Superior temporal gyrus (tissue), 1 donor: ENCODE measurements at regions not wholly inside any gene's neighbourhood (a gene's known extent, or its start where the extent isn't known, plus 50 kb on each side); places are given as distances from the start of the nearest gene placed in this dataset.

ENCODE experiments used
- DNase-seq: peaks from one replicate; pipeline ENCODE4 v3.0.0-alpha.2; 2016; ENCODE audit errors: extremely low spot score

DNA sequence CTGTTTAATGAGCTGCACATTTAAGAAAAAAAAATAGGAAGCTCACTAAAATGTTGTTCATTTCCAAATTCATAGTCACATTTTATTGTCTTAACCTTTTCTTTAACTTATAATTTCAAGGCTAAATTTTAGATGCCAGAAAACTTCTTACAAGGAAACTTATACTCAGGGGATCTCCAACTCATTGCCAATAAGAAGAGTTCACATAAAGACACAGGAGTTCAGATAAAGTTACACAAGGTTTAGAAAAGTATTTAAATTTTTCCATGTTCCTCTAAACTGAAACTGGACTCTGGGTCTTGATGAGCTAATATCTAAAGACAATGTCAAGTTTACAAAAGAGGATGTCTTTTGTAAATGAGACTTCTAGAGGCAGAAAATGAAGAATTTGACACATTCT lies 190.7 kb upstream of the KCNJ16 start:
- DNase-seq = no peak

DNA sequence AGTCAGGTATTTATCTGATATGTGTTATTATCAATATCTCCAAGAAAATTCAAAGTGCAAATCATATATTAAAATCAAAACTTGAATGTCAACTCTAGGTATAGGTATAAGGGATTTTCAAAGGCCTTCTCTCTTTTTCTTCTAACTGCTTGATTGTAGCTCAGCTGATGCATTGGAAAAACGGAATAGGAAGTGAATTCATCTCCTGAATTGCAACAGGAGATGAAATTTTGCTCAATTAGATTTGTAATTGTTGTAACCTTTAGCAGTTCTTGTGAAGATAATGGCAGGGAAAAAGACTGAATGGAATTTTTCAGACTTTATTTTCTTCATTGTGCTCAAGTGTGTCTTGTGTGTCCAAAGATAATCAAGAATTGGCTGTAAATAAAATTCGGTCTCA lies 190.2 kb upstream of the KCNJ16 start:
- DNase-seq = no peak

DNA sequence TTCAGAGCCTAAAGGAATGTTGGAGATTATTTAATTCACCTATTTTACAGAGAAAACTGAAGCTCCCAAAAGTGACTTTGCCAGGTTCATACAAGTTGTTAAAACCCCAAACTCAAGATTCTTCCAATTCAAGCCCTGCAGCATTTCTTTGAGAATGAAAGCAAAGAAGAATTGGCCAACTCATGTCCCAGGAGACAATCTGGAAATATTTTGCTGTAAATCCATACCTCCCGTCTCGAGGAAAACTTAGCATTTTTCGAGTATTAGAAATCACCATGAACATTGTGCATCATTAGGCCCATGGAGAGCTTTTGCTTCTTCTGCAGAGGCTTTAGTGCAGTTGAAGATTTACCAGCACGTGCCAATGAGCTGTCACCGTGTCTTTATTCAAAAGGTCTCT lies 176.4 kb upstream of the KCNJ16 start:
- no peak for DNase-seq

DNA sequence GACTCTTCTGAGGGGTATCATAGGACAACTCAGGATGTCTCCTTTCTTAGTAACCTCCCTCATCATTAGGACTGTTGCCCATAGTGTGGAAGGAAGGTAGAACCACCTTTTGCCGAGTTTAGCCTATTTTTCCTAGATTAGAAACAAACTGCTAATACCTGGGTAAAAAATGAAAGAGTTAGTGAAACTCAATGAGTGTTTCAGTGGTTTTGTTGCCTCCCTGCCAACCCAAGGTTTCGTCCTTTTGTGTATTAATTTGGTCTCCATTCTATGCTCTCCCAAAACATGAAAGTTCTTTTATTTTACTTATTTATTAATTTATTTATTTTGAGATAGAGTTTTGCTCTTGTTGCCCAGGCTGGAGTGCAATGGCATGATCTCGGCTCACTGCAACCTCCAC lies 174.9 kb upstream of the KCNJ16 start:
- no peak for DNase-seq

DNA sequence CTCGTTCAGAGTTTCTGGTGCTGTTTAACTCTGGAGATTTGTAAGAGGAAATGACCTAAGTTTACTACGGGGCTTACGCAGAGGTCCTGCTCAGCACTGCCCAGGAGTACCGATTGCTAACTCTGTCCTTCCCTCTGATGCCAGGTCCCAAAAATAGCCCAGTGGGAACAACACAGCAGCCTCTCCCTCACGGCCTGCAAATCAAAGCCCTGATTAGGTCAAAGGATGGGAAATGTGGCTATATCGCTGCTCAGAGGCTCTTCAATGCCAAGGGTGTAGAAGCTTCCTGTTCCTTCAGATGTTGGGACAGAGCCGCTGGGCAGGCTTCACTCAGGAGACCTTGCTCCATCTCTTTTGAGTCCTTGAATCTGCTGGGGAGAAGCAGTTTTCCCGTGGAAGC lies 174.2 kb upstream of the KCNJ16 start:
- DNase-seq = no peak

DNA sequence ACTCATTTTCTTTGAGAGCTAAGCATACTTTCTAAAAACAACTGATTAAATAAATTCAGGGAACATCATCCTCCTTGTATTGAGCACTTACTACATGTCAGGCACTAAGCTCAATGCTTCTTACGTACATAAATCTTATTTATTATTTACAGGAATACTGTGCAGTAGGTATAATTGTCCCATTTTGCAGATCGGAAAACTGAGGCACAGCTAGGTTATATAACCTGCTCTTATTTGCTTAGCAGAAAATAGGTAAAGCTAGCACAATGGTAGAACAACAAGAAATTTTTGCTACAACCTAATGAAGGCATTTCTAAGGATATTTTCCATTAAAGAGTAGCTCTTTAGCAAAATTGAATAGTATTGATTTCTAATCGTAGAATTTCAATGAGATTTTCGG lies 168.7 kb upstream of the KCNJ16 start:
- DNase-seq = no peak

DNA sequence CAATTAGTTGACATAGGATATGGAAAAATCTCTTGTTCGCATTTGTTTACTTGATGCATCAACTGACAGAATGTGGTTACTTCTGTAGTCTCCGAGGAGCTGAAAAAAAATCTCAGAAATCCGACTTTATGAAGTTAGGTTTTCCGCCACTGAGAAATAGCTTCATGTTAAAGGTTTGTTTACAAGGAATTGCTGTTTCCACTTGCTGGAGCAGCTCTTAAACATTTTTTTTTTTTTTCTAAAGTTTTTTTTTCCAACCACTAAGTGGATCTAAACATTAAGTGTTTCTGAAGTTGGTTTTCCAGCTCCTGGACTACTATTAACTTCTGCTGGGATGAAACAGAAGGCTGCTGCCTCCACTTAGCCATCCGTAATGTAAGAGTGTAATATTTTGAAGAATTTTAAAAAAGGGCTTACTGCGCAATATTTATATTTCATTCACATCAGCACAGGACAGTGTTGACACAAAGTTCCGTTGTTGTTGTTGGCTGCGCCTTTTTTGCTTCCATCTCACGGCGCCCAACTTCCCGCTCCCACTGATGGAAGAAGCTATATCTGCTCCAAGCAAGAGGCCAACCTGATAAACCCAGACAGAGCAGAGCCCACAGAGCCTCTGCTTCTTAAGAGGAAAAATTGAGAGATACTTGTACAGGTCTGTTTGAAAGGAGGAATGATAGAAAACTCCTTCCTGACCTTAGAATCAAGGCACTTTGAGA lies 167.7 kb upstream of the KCNJ16 start:
- DNase-seq = no peak

DNA sequence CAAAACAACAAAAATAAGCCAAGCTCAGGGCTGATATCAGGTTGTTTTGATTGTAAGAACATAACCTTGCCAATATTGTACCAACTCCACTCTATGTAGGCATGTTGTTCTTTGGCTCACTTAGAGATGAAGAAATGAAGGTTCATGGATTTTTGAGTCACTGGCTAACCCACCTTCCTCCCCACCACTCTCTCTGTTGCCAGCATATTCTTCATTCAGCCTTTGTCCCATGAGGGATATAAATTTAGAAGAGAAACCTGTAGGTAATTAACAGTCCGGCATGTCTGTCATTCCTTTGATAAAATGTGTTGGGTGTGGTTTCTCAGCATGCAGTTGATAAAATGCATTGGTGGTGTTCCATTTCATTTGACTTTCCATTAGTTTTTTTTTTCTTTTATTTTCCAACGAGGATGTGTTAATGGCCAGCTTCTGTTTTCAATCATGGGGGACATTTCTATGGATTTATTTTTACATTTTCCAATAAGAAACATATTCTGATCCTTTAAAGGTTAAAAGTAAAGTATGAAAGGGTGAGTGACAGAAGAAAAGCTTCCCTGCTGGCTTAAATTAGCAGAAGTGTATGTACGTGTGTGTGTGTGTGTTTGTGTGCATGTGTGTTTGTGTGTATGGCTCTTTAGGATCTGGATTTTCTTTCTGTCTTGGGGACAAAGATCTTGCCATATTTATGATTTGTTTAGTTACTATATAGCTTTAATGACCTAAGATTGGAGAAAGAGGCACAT lies 166.2 kb upstream of the KCNJ16 start:
- DNase-seq = no peak

DNA sequence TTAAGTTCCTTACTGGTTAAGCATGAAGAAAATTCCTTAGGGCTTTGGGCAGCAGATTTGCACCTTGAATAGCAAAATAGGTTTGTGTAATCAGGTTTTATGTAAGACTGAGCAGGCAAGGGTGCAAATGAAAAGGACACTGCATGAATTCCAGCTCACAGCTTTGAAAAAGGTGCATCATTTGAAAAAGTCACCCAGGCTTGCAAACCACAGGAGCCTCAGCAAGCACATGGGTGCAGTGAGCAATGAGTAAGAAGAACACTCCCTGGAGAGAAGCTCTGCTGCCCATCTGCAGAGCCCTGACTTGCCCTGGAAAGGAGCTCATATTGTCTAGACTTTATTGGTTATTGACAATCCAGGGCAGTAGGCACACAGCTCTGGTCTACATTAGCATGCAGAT lies 165.6 kb upstream of the KCNJ16 start:
- no peak for DNase-seq

DNA sequence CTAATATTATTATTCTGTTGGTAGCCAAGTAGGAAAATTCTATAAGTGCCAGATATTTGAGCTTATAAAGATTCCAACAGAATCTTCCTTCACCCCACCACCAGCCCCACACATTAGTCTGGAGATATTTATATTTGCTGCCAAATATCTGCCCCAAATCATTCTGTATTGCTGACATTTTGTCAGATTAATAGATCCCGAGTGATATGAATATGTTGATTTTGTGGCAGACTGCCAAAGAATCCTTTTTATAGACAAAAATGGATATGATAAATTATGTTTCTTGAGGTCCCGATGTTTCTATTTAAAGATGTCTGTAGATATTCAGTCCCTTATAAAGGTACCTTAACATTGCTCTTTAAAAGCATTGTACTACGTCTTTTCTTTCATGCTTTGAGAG lies 162.2 kb upstream of the KCNJ16 start:
- no peak for DNase-seq

DNA sequence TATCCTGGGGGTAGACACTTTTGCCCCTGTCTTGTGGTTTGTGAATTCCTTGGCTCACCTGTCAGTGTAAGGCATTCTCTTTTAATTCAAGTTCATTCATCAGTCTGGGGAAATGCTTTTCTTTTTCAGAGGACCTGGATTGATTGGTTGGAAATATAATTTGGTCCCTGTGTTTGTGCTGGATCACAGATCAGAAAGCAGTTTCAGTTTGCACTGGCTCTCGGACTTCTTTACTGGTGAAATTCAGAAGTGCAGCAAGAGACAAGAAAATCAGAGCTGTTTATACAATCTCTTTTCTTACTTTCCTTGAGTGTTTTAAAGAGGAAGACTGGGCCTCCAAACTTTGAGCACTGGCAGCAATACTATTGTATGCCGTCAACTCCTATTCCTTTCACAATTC lies 161.8 kb upstream of the KCNJ16 start:
- no peak for DNase-seq

DNA sequence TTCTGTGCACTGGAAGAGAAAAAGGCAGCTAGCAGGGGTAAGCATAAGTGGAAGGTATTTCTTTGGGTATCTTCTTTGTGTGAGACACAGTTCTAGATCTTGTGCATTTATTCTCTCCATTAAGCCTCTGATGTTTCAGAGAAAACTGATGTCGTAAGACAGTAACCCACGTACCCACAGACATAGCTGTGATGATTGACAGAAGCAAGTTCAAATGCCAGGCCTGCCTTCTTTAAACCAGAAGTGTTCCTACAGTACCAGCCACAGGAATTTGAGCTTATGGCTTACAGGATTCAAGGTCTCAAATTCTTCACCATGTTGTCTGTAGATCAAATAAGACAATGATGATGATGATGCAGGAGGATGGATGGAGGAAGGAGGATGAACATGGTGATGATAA lies 161.4 kb upstream of the KCNJ16 start:
- DNase-seq = no peak

DNA sequence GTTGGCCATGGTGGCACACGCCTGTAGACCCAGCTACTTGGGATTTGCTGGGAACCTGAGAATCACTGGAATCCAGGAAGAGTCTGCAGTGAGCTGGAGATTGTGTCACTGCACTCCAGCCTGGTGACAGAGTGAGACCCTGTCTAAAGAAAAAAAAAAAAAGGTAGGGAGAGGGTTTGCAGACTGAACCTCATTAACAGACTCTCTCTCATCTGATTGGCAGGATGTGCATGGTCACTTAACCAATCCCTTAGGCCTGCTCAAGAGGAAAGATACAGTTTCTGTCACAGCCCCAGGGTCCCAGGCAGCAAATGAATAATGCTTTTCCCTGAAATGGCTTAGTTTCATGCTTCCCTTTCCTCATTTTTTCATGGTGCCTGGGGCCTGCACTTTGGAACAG lies 160.5 kb upstream of the KCNJ16 start:
- DNase-seq = no peak

DNA sequence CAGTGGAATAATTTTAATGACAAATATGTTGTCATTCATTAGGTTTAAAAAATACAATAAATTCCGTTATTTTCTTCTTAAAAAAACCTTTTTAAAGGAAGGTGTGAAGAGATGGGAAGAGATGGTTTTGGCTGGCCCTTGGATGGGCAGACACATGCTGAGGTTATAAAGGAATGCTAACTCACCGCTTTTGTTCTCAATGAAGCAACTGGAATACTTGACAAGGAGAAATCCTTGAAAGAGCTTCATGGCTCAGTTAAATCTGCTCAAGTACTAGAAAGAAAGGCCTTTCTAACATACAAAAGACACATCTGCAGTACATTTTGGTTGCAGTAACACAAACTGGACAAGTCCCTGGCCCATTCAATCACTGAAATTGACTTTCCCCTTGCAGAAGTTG lies 158.3 kb upstream of the KCNJ16 start:
- no peak for DNase-seq

DNA sequence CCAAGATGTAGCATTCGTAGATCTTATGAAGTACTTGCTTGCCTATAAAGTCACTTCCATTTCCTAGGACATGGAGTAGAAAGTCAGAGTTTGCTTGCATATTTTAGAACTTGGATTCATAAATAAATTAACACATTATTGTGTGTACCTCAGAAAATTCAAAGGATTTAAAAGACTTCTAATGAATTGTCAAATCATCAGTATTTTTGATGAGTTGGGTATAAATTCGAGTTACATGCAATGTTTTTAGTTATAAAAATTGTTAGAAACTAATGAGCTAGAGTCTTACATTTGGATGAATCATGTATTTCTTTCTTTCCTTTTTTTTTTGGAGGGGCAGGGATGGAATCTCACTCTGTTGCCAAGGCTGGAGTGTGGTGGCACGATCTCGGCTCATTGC lies 156.9 kb upstream of the KCNJ16 start:
- no peak for DNase-seq

DNA sequence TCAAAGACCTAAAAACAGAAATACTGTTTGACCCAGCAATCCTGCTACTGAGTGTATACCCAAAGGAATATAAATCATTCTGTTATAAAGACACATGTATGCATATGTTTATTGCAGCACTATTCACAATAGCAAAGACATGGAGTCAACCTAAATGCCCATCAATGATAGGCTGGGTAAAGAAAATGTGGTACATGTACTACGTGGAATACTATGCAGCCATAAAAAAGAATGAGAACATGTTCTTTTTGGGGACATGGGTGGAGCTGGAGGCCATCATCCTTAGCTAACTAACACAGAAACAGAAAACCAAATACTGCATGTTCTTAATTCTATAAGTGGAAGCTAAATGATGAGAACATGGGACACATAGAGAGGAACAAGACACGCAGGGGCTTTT lies 155.2 kb upstream of the KCNJ16 start:
- no peak for DNase-seq

DNA sequence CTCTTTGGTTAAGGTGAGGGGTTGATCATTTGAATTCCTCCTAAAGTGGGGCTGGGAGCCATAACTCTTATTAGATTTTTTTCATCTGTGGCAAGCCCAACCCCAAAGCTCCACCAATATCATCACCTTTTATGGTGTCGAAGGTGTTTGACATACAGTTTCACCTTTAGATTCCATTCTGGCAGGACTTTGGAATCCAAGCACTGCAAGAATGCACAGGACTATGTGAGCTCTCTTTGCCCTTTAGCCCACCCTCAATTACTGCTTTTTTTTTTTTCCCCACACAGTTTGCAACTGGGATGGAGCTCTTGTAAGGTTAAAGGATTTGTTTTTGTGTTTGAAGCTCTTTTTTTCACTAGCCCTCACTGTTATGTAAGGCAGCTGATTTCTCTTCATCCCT lies 154.0 kb upstream of the KCNJ16 start:
- DNase-seq = no peak

DNA sequence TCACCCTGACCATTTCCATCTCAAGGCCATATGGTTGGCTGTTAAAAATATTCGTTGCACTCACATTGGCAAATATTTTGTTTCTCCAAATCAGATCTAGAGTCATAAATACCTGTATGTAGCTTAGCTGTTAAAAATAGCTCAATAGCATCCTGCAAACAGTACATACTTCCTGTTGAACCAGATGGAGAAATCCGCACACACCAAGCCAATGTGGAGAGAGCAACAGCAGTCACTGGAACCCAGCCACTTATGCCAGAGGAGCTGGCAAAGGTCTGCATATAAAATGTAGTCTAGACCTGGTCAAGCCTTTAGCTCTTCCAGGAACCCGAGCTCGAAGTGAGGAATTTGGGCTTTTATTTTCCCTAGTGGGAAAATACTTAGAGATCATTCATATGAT lies 146.4 kb upstream of the KCNJ16 start:
- DNase-seq = no peak

DNA sequence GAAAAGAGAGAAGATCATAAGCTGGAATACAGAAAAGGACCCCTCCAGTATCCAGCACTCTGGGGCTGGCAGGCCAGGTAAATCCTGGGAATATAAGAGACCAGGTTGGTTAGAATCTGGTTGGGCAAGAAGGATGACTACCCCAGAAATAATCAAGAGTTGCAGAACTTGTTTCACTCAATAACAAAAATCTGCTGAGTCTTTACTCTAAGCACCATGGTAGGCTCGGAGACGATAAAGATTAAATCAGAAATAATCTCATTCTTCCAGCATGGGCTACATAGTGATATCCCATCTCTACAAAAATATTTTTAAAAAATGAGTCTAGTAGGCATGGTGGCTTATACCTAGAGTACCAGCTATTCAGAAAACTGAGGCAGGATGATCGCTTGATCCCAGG lies 138.0 kb upstream of the KCNJ16 start:
- DNase-seq = no peak

DNA sequence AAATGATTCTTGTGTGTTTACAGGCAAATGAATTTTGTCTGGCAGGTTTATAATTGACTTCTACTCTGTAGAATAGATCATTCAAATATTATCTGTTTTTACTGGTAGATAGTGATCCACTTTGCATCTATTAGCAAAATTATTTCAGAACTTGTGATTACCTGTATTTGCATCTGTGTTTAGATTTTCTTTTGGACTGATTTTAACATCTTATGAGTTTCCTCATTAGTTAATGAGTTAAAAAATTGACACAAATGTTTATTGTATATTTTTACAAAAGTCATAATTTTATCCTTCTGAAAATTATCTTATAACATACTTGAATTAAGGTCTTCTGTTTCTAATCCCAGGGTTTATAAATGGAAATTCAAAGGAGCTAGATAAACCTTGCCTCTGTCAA lies 132.0 kb upstream of the KCNJ16 start:
- no peak for DNase-seq

DNA sequence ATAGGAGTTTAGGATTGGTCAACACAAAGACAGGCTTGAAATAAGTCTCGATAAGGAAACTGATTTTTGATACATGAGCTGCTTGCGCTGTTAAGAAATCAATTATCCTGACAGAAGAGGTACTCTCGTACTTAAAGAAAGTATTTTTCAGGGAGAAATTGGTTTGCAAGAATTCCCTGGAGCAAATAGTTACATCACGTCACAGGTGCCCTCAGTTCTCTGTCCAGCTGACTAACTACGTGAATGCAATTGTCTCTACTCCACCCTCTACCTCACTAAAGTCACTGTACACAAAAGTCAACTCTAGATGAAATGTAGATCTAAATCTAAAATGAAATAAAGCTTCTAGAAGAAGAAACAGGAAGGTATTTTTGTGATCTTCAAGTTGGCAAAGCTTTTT lies 130.6 kb upstream of the KCNJ16 start:
- DNase-seq = no peak

DNA sequence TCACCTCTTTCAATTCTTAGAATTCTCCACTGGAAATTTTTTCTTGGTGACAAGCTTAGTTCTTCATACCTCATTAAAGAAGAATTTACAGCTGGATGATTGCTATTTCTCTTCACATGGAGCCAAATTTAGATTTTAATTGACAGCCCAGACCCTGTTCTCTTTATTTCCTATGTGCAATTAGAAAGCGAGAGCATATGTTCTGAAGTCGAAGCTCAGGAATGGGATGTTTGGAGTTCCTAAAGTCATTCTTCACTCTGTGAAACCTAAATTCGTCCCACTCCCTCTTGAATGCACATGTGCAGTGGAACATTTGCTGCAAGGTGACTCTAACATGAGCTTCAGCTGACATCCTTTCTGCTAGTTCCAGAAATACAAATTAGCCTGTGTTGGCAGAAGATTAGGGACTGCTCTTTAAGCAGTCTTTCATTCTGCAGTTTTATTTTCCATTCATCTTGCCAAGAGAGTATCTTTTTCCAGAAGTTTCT lies 129.3 kb upstream of the KCNJ16 start:
- no peak for DNase-seq

DNA sequence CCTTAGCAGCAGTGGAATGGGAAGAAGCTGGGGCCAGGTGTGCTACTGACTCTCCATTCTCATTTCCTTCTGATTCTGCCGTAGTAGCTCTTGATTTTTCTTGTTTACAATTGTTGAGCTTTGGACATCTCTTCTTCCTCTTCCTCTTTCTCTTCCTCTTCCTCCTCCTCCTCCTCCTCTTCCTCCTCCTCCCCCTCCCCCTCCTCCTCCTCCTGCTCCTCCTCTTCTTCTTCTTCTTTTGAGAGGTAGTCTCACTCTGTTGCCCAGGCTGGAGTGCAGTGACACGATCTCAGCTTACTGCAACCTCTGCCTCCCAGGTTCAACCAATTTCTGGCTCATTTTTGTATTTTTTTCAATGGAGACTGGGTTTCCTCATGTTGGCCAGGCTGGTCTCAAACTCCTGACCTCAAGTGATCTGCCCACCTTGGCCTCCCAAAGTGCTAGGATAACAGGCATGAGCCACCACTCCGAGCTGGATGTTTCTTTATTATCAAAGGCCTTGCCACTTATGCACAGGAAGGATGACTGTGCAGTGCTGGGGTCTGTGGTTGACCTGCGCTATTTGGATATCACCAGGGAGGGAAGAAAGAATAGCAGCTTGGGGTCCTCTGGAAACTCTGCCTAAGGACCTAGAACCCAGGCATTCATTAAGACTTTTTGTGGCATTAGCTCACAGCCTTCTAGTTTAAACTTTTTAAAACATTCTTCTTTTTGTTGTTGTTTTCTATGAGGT lies 127.8 kb upstream of the KCNJ16 start:
- no peak for DNase-seq
